ENCODE measurements at regions not wholly inside any gene's neighbourhood (a gene's known extent, or its start where the extent isn't known, plus 50 kb on each side); places are given as distances from the start of the nearest gene placed in this dataset.

GRCh38 chr7:118754608-118755007 lies 530.1 kb downstream of the ANKRD7 start:
- no peak overlapping the region for H3K4me3 ChIP-seq (ENCODE audit: low read length)
- DNase-seq (ENCODE audit: low read depth, low spot score) = no peak

- no peak overlapping the region for H3K4me3 ChIP-seq (ENCODE audit: low read length)
- DNase-seq (ENCODE audit: low read depth, low spot score) = no peak
Observed at GRCh38 chr7:118755067-118755625, 530.6 kb downstream of the ANKRD7 start.

GRCh38 chr7:118757066-118757465 lies 532.6 kb downstream of the ANKRD7 start:
- H3K4me3 ChIP-seq (ENCODE audit: low read length) = no peak overlapping the region
- DNase-seq (ENCODE audit: low read depth, low spot score) = no peak

GRCh38 chr7:118758582-118758981 lies 534.1 kb downstream of the ANKRD7 start:
- H3K4me3 ChIP-seq (ENCODE audit: low read length) = no peak overlapping the region
- no peak for DNase-seq (ENCODE audit: low read depth, low spot score)

- H3K4me3 ChIP-seq (ENCODE audit: low read length) = no peak overlapping the region
- no peak for DNase-seq (ENCODE audit: low read depth, low spot score)
Observed at GRCh38 chr7:118759921-118760320, 535.4 kb downstream of the ANKRD7 start.

GRCh38 chr7:118762451-118762850 lies 537.9 kb downstream of the ANKRD7 start:
- no peak overlapping the region for H3K4me3 ChIP-seq (ENCODE audit: low read length)
- DNase-seq (ENCODE audit: low read depth, low spot score) = no peak

GRCh38 chr7:118764221-118764620 lies 539.7 kb downstream of the ANKRD7 start:
- no peak overlapping the region for H3K4me3 ChIP-seq (ENCODE audit: low read length)
- no peak for DNase-seq (ENCODE audit: low read depth, low spot score)

- DNase-seq (ENCODE audit: low read depth, low spot score) = no peak
- no peak overlapping the region for H3K4me3 ChIP-seq (ENCODE audit: low read length)
Observed at GRCh38 chr7:118771672-118772071, 547.2 kb downstream of the ANKRD7 start.

GRCh38 chr7:118777308-118777707 lies 552.8 kb downstream of the ANKRD7 start:
- DNase-seq (ENCODE audit: low read depth, low spot score) = no peak
- H3K4me3 ChIP-seq (ENCODE audit: low read length) = no peak overlapping the region

GRCh38 chr7:118792682-118793081 lies 568.2 kb downstream of the ANKRD7 start:
- no peak overlapping the region for H3K4me3 ChIP-seq (ENCODE audit: low read length)
- DNase-seq (ENCODE audit: low read depth, low spot score) = no peak

- no peak for DNase-seq (ENCODE audit: low read depth, low spot score)
- no peak overlapping the region for H3K4me3 ChIP-seq (ENCODE audit: low read length)
Observed at GRCh38 chr7:118793582-118793981, 569.1 kb downstream of the ANKRD7 start.

GRCh38 chr7:118794419-118794818 lies 569.9 kb downstream of the ANKRD7 start:
- H3K4me3 ChIP-seq (ENCODE audit: low read length) = no peak overlapping the region
- no peak for DNase-seq (ENCODE audit: low read depth, low spot score)

- H3K4me3 ChIP-seq (ENCODE audit: low read length) = no peak overlapping the region
- DNase-seq (ENCODE audit: low read depth, low spot score) = no peak
Observed at GRCh38 chr7:118801366-118801765, 576.9 kb downstream of the ANKRD7 start.

- no peak for DNase-seq (ENCODE audit: low read depth, low spot score)
- H3K4me3 ChIP-seq (ENCODE audit: low read length) = no peak overlapping the region
Observed at GRCh38 chr7:118802726-118803125, 578.2 kb downstream of the ANKRD7 start.

- no peak overlapping the region for H3K4me3 ChIP-seq (ENCODE audit: low read length)
- DNase-seq (ENCODE audit: low read depth, low spot score) = no peak
Observed at GRCh38 chr7:118826246-118826645, 601.7 kb downstream of the ANKRD7 start.

GRCh38 chr7:118836933-118837332 lies 612.4 kb downstream of the ANKRD7 start:
- no peak overlapping the region for H3K4me3 ChIP-seq (ENCODE audit: low read length)
- DNase-seq (ENCODE audit: low read depth, low spot score) = no peak

GRCh38 chr7:118839515-118839914 lies 615.0 kb downstream of the ANKRD7 start:
- no peak for DNase-seq (ENCODE audit: low read depth, low spot score)
- H3K4me3 ChIP-seq (ENCODE audit: low read length) = no peak overlapping the region

GRCh38 chr7:118843456-118843855 lies 619.0 kb downstream of the ANKRD7 start:
- H3K4me3 ChIP-seq (ENCODE audit: low read length) = no peak overlapping the region
- DNase-seq (ENCODE audit: low read depth, low spot score) = no peak

GRCh38 chr7:118844748-118845147 lies 620.2 kb downstream of the ANKRD7 start:
- H3K4me3 ChIP-seq (ENCODE audit: low read length) = no peak overlapping the region
- no peak for DNase-seq (ENCODE audit: low read depth, low spot score)

- H3K4me3 ChIP-seq (ENCODE audit: low read length) = no peak overlapping the region
- no peak for DNase-seq (ENCODE audit: low read depth, low spot score)
Observed at GRCh38 chr7:118845791-118846190, 621.3 kb downstream of the ANKRD7 start.

GRCh38 chr7:118846977-118847376 lies 622.5 kb downstream of the ANKRD7 start:
- H3K4me3 ChIP-seq (ENCODE audit: low read length) = no peak overlapping the region
- DNase-seq (ENCODE audit: low read depth, low spot score) = no peak

- H3K4me3 ChIP-seq (ENCODE audit: low read length) = no peak overlapping the region
- DNase-seq (ENCODE audit: low read depth, low spot score) = no peak
Observed at GRCh38 chr7:118855290-118855689, 630.8 kb downstream of the ANKRD7 start.
